Neutrophil (primary cell): ENCODE measurements at regions not wholly inside any gene's neighbourhood (a gene's known extent, or its start where the extent isn't known, plus 50 kb on each side); places are given as distances from the start of the nearest gene placed in this dataset.
A peak's percentile ranks its signal among the peaks of the same experiment; 100 is the strongest.

ENCODE experiments used
- H3K27ac ChIP-seq: fragments of 200-600 bp; sonication (generic); 2 replicates; pipeline ENCODE4 v1.5.1; 2016; ENCODE audit warnings: mild to moderate bottlenecking, moderate library complexity
- H3K27me3 ChIP-seq: fragments of 200-600 bp; sonication (generic); 2 replicates; pipeline ENCODE4 v1.6.0; 2016; ENCODE audit warnings: mild to moderate bottlenecking
- H3K36me3 ChIP-seq: fragments of 200-600 bp; sonication (generic); 2 replicates; pipeline ENCODE4 v1.5.1; 2017
- H3K4me1 ChIP-seq, 2 experiments: fragments of 200-600 bp in 1 of 2; sonication (generic) in 1 of 2; 1 replicate in 1 of 2; 2 replicates in 1 of 2; pipeline versions ENCODE4 v1.5.1 to v1.6.1; 2013 to 2016; ENCODE audit warnings: low read depth in 1 of 2, low read length in 1 of 2, mild to moderate bottlenecking in 1 of 2, moderate library complexity in 1 of 2; ENCODE audit not compliant: control insufficient read depth in 1 of 2, insufficient read depth in 1 of 2
- H3K4me3 ChIP-seq, 2 experiments: fragments of 200-600 bp in 1 of 2; sonication (generic) in 1 of 2; 1 replicate in 1 of 2; 2 replicates in 1 of 2; pipeline ENCODE4 v1.5.1; 2013 to 2016; ENCODE audit warnings: low read depth in 1 of 2, low read length in 1 of 2, mild to moderate bottlenecking in 1 of 2, moderate library complexity in 1 of 2
- H3K9me3 ChIP-seq: fragments of 200-600 bp; sonication (generic); 2 replicates; pipeline ENCODE4 v1.5.1; 2016
- TF ChIP-seq, protein P1 (sequence below): fragments of 200-600 bp; sonication (generic); IDR thresholded peaks from 2 replicates; pipeline ENCODE4 v1.5.1; 2016; ENCODE audit warnings: antibody characterized with exemption

DNA sequence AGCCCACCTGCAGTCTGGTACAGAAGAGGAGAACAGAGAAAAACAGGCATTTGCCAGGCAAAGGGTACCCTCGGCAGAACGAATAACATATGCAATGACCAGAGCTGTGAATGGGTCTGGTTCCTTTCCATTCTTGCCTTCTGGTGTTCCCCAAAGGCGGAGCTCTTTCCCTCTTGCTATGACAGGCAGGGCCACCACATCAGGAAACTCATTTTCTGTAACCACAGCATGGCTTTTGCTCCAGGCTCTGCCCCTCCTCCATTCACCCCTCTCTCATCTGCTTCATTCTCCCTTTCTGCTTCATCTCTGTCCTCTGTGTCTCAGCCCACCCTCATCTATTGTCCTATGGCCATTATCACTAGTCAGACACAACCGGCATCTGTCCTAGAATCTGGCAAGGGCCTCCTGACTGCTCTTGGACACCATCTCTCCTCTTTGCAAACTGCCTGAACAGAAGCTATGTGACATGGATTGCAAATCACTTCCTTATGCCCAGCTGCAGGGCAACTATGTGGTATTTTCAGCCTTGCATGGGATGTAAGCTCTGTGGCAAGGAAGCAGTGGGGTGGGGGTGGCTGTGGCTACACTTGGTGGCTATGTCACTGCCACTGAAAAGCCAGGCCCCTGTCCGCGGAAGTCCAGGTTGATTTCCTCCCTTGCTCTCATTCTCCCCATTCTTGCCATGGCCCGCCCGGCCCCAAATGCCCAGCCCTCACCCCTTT is 78.8 kb upstream of the ABCD3 start:
- H3K4me3 ChIP-seq = no peak overlapping the region
- no peaks in the 10 kb centered on the region for H3K9me3 ChIP-seq
- peak overlapping the region; percentile 59 for H3K27ac ChIP-seq
- H3K36me3 ChIP-seq = no peaks in the 10 kb centered on the region
- TF ChIP-seq, protein P1, sequence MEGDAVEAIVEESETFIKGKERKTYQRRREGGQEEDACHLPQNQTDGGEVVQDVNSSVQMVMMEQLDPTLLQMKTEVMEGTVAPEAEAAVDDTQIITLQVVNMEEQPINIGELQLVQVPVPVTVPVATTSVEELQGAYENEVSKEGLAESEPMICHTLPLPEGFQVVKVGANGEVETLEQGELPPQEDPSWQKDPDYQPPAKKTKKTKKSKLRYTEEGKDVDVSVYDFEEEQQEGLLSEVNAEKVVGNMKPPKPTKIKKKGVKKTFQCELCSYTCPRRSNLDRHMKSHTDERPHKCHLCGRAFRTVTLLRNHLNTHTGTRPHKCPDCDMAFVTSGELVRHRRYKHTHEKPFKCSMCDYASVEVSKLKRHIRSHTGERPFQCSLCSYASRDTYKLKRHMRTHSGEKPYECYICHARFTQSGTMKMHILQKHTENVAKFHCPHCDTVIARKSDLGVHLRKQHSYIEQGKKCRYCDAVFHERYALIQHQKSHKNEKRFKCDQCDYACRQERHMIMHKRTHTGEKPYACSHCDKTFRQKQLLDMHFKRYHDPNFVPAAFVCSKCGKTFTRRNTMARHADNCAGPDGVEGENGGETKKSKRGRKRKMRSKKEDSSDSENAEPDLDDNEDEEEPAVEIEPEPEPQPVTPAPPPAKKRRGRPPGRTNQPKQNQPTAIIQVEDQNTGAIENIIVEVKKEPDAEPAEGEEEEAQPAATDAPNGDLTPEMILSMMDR = no peak
- H3K27me3 ChIP-seq = no peaks in the 10 kb centered on the region
- peaks cover 26 to 27% of the 10 kb centered on the region in 2 experiments for H3K4me1 ChIP-seq

DNA sequence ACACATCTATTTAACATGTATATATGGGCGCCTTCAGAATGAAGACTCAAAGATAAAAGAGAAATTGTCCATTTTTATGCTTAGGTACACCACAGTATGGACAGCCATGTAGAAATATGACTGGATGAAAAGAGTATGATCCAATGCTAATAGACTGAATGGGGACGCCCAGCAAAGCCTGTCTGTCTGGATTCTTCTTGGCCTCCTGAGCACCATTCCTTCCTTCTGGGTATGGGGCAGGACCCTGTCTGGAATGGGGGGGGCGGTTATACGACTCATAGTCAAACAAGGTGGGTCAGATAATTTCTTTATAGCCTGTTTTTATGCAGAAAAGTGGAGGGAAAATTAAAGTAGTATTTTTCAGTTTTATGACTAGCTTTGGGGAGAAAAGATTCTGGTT is 81.2 kb upstream of the ABCD3 start:
- H3K4me3 ChIP-seq = no peak overlapping the region
- H3K27me3 ChIP-seq = no peaks in the 10 kb centered on the region
- H3K27ac ChIP-seq = no peak overlapping the region
- H3K9me3 ChIP-seq = no peaks in the 10 kb centered on the region
- no peaks in the 10 kb centered on the region for H3K36me3 ChIP-seq
- TF ChIP-seq, protein P1 = no peak
- peaks cover 25 to 26% of the 10 kb centered on the region in 2 experiments for H3K4me1 ChIP-seq

DNA sequence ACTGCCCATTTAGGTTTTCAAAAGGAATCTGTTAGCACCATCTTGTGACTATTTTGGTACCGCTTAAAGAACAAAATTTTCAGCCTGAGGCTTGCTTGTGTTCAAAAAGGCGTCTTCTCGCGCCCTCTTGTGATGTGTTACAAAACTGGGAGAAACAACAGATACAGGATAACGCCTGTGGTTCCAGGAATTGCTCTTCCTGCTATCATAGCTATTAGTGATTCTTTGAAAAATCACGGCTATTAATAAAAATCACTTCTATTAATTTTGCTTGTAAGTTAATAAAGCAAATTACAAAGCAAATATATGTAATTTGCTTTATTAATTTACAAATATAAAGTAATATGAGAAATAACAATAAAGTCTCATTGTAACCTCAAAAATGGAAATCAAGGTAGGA is 82.2 kb upstream of the ABCD3 start:
- TF ChIP-seq, protein P1 = no peak
- Histone ChIP-seq H3K4me1 (peaks cover 25 to 26% of the 10 kb centered on the region in 2 experiments), H3K36me3 (no peaks in the 10 kb centered on the region), H3K27ac (no peak overlapping the region), H3K9me3 (no peaks in the 10 kb centered on the region), H3K27me3 (no peaks in the 10 kb centered on the region), H3K4me3 (no peak overlapping the region)

DNA sequence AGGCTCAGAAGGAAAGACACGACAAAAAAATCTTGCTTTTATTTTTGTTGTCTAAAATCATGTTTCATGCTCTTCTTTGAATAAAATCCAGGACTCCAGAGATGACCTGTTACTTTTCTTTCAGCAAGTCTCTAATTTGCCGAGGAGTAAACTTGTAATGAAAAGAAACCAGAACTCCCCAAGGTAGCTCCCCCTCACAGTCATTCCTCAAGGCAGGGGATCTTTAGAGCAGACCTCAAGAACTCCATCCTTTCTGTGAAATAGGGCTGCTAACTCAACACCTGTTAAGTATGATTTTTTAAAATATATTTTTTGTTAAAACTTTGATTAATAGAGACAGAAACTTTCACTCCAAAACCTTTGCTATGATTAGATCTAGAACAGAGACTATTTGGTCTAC is 82.7 kb upstream of the ABCD3 start:
- Histone ChIP-seq H3K4me1 (peaks cover 25 to 26% of the 10 kb centered on the region in 2 experiments), H3K36me3 (no peaks in the 10 kb centered on the region), H3K9me3 (no peaks in the 10 kb centered on the region), H3K4me3 (no peak overlapping the region), H3K27ac (no peak overlapping the region), H3K27me3 (no peaks in the 10 kb centered on the region)
- TF ChIP-seq, protein P1 = no peak

DNA sequence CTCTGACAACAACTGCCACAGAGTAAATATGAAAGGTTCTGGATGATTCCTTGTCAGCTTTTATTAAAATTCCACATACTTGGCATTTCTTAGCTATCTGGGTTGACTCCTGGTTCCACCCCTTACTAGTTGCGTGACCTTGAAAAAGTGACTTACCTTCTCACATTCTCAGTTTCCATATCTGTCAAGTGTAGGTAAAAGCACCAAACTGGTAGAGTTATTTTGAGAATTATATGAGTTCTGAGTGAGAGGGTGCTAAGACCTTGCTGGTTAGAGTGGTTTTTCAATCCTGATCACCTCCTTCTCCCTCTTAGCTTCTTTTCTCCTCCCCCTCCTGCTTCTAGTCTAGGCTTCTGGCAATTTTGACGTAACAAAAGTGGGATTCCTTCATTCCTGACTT is 83.4 kb upstream of the ABCD3 start:
- Histone ChIP-seq H3K4me1 (peaks cover 19 to 21% of the 10 kb centered on the region in 2 experiments), H3K9me3 (no peaks in the 10 kb centered on the region), H3K27ac (no peak overlapping the region), H3K4me3 (no peak overlapping the region), H3K36me3 (no peaks in the 10 kb centered on the region), H3K27me3 (no peaks in the 10 kb centered on the region)
- TF ChIP-seq, protein P1 = no peak
